GM13976 (cell line): ENCODE measurements at regions not wholly inside any gene's neighbourhood (a gene's known extent, or its start where the extent isn't known, plus 50 kb on each side); places are given as distances from the start of the nearest gene placed in this dataset.
"Not testable (repeated sequence)": the region's sequence is repeated elsewhere in the genome, so short reads cannot be mapped to it uniquely, and the experiment has no call there.

Experiments used
- DNase-seq: peaks from one replicate; pipeline ENCODE4 v3.0.0; 2012; ENCODE audit warnings: low spot score
- CTCF ChIP-seq: IDR thresholded peaks from 2 replicates; pipeline ENCODE4 v1.5.1; 2012; ENCODE audit warnings: borderline replicate concordance, mild to moderate bottlenecking; ENCODE audit not compliant: insufficient read depth; ENCODE audit errors: extremely low read depth, missing control alignments, control extremely low read depth
- in situ Hi-C: fragments of 300-500 bp; cut with MboI; formaldehyde crosslinking; loops from one replicate; pipeline ENCODE4 v1.12.0; 2022; ENCODE audit warnings: low sequenced_read_pairs, mixed read lengths, inconsistent platforms; ENCODE audit not compliant: unreplicated experiment

GRCh38 chr16:66025751-66026150, 340.7 kb upstream of the CDH5 start:
- no peak for DNase-seq

DNA sequence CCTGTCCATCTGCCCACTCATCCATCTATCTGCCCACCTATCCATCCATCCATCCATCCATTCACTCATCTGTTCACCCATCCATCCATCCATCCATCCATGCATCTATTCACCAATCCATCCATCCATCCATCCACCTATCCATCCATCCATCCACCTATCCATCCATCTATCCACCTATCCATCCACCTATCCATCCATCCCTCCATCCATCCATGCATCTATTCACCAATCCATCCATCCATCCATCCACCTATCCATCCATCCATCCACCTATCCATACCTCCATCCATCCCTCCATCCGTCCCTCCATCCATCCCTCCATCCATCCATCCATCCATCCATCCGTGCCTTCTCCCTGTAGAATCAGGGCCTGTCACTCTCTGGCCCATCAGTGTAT, 341.9 kb upstream of the CDH5 start:
- DNase-seq, in situ Hi-C loops: not testable (repeated sequence)

More at GRCh38 chr16:66025751-66026150, 340.7 kb upstream of the CDH5 start:
- no peak for TF ChIP-seq CTCF
- in situ Hi-C loops = no loop called here

DNA sequence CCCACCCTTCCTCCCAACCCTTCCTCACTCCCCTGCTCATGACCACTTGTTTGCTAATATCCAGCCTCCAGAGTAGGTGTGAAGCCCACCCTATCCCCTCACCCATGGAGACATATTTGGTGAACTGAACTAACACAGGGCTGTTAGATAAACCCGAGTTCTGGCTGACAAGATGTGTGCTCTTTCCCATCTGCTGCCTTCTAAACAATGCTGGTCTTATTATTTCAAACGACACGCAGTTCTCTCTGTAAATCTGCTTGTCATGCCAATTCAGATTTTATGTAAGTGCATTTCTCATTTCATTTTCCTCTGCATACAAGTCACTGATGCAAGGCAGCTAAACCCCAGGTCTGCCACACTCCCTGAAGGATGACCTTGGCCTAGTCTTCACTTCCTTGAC, 343.0 kb upstream of the CDH5 start:
- no peak for TF ChIP-seq CTCF
- no peak for DNase-seq
- in situ Hi-C loops = no loop called here

DNA sequence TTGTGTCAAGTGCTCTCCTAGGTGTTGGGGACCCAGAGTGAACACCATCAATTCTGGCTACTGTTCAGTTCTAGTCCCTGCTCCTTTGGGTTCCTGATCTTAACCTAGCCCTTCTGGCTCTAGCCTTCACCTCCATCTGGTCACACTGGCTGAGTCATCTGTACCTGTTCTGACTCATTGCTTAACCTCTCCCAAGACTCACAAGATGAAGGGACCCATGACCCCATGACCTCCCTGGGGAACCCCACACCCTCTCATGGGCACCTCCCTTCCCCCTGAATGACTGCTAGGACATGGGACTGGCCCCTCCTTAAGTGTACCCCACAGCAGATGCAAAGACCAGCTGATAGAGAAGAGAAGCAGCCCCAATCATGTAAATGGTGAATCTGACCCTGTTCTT, 345.8 kb upstream of the CDH5 start:
- TF ChIP-seq CTCF = no peak
- peak; percentile 13 for DNase-seq
- in situ Hi-C loops = no loop called here

DNA sequence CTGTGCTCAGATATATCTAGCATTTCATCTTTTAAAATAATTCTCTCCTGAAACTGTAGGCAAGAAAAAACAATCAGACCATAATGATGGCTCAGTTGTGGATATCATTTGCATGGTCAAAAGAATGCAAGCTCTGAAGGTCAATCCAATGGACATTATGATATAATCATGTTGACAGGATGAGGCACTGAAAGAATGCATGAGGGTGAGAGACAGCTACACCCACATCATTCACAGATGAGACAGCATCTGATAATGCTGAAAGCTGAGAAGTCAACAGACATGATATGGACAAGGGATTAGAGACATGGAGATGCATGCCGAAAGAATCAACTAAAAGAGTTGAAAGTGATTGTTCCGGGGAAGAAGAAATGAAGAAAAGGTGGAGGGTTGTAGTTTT, 346.4 kb upstream of the CDH5 start:
- in situ Hi-C loops = no loop called here
- DNase-seq = no peak
- TF ChIP-seq CTCF = no peak

DNA sequence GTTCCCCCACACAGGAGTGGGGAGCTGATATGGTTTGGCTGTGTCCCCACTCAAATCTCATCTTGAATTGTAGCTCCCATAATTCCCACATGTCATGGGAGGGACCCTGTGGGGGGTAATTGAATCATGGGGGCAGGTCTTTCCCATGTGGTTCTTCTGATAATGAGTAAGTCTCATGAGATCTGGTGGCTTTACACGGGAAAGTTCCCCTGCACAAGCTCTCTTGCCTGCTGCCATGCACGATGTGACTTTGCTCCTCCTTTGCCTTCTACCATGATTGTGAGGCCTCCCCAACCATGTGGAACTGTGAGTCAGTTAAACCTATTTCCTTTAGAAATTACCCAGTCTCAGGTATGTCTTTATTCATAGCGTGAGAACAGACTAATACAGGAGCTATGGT, 347.0 kb upstream of the CDH5 start:
- in situ Hi-C loops, DNase-seq: not testable (repeated sequence)

DNA sequence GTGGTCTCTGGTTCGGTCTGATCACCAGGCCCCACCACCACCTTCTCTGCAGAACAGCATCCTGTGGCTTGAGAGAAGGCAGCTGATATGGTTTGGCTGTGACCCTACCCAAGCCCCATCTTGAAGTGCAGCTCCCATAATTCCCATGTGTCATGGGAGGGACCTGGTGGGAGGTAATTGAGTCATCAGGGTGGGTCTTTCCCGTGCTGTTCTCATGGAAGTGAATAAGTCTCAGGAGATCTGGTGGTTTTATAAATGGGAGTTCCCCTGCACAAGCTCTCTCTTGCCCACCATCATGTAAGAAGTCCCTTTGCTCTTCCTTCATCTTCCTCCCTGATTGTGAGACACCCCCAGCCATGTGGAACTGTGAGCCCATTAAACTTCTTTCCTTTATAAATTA, 352.3 kb upstream of the CDH5 start:
- no peak for TF ChIP-seq CTCF
- in situ Hi-C loops = no loop called here
- no peak for DNase-seq

GRCh38 chr16:66013486-66013885, 353.0 kb upstream of the CDH5 start:
- no peak for DNase-seq
- no peak for TF ChIP-seq CTCF
- in situ Hi-C loops = no loop called here
